Embryonic facial prominence (tissue), 1 donor: ENCODE measurements at regions not wholly inside any gene's neighbourhood (a gene's known extent, or its start where the extent isn't known, plus 50 kb on each side); places are given as distances from the start of the nearest gene placed in this dataset.
"Not testable (repeated sequence)": the region's sequence is repeated elsewhere in the genome, so short reads cannot be mapped to it uniquely, and the experiment has no call there.

Experiments
- DNase-seq: peaks from one replicate; pipeline ENCODE4 v3.0.0-alpha.2; 2016; ENCODE audit errors: extremely low spot score

DNA sequence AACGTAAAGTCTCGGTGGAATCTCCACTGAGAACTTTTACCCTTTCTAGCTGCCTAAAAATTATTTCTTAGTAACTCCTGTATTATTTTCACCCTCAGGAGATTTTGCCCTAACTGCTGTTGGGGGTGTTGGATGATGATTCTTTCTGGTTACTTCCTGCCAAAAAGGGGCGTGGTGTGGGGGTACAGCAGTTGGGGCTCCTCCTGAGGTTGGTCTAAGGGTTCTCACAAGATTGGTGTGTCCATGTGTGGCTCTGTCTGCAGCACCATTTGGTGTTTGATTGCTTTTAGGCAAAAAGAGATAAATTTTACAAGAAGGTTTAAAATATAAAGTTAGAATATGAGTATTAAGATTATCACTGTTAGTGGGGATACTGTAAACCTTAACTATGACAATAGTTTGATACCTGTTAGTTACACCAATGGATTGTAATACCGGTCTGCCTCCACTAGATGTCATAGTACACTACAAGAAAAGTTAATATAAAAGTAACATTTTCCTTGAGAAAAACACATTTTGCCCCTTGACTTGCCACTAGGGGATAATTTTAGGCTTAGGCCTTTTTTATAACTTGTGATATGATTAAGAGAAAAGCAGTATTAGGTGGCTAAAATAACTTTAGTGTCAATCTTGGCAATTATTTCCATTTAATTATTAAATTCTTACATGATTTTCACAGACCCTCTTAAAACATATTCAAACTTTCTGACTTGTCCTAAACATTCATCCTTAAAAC is 928.7 kb downstream of the IPMK start:
- DNase-seq, result peak; percentile 18

- no peak for DNase-seq
Observed at GRCh38 chr10:57336865-57337264, 930.8 kb downstream of the IPMK start.

DNA sequence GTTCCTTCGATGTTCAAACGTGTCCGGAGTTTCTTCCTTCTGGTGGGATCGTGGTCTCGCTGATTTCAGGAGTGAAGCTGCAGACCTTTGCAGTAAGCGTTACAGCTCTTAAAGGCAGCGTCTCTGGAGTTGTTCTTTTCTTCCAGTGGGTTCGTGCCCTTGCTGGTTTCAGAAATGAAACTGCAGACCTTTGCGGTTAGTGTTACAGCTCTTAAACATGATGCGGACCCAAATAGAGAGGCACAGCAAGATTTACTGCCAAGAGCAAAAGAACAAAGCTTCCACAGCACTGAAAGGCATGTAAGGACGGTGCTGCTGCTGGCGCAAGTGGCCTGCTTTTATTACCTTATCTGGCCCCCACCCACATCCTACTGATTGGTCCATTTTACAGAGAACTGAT is 931.4 kb downstream of the IPMK start:
- no peak for DNase-seq

- DNase-seq, result no peak
Observed at GRCh38 chr10:57334523-57334922, 933.2 kb downstream of the IPMK start.

GRCh38 chr10:57333880-57334279 is 933.8 kb downstream of the IPMK start:
- no peak for DNase-seq

DNA sequence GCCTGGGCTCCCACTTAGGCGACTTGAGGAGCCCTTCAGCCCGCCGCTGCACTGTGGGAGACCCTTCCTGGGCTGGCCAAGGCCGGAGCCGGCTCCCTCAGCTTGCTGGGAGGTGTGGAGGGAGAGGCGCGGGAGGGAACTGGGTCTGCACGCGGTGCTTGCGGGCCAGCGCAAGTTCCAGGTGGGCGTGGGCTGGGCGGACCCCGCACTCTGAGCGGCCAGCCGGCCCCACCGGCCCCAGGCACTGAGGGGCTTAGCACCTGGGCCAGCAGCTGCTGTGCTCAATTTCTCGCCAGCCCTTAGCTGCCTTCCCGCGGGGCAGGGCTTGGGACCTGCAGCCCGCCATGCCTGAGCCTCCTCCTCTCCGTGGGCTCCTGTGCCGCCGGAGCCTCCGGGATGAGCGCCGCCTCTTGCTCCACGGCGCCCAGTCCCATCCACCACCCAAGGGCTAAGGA is 946.3 kb downstream of the IPMK start:
- not testable (repeated sequence) for DNase-seq

DNA sequence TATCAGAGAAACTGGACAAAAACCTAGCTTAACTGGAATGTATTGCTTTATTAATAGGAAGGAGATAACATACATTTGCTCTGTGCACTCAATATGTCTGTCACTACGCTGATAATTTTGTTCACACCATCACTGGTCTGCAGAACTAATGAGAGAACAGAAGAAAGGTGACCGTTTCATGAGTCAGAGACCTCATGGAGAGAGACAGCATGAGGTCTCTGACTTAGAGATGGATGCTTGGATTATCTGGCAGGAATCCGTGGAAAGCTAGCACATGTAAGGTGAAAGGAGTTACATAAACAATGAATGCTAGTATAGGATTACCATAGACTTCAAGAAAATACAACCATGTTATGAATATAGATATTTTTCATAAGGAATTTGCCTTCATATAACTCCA is 947.3 kb downstream of the IPMK start:
- no peak for DNase-seq

GRCh38 chr10:57314046-57314445 is 953.0 kb upstream of the ZWINT start:
- no peak for DNase-seq

DNA sequence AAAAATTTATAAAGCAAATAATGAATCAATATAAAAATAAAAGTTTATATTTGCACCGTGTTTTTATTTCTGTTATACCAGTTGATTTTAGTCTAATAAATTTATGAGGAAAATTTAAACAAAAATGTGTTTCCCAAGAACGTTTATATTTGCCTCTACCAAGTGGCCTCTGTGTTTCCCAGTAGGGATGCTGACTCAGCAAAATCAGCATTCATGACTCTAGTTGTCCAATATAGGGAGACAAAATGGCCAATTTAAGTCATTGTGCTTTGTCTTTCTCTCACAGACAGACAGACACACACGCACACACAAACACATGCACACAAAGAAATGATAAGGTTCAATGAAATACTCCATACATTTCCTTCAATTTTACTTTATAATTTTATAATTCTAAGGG is 942.5 kb upstream of the ZWINT start:
- no peak for DNase-seq

DNA sequence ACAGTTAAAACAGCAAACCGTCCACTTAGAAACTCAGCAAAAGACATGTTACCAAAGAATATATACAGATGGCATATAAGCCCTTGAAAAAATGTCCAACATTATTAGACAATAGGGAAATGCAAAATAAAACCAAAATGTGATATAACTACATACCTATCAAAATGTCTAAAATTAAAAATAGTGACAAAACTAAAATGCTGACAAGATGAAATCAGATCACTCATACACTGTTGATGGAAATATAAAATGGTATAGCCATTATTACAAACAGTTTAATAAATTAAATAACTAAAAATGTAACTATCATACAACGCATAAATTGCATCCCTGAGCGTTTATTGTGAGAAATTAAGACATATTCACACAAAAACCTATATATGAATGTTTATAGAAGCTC is 939.7 kb upstream of the ZWINT start:
- no peak for DNase-seq

DNA sequence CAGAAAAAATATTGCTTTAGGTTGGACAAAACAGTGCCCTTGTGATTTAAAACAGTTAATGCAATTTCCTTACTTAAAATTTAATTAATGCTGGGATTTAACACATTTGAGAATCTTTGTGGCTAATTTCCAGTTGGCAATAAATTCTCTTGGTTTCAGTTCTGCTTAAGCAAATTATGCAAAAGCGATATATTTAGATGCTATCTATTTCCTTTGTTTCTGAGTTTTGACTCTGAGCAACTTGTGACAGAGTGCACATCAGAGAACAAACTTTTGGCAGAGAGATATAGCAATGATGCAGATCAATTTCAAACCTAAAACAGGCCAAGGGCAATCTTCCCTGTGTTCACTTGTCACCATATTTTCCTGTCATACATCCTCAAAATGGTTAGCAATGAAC is 933.6 kb upstream of the ZWINT start:
- no peak for DNase-seq

DNA sequence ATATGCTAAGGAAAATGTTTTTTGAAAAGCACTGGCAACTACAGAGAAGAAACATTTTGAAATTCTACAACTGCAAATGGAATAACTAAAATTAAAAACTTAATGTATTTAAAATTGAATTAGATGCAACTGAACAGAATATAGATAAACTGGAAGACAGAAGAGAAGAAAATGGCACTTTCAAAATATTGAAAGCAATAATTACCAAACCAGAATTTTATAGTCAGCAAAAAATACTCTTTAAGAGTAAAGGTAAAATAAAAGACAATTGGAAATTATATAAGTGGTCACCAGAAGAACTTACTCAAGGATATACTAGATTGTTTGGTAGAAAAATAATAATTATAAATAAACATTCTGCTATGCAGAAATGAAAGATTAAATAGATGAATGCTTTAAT is 927.7 kb upstream of the ZWINT start:
- DNase-seq, result no peak

- DNase-seq, result no peak
Observed at GRCh38 chr10:57262892-57263291, 901.8 kb upstream of the ZWINT start.

- no peak for DNase-seq
Observed at GRCh38 chr10:57260175-57260574, 899.1 kb upstream of the ZWINT start.

GRCh38 chr10:57249615-57250281 is 888.7 kb upstream of the ZWINT start:
- no peak for DNase-seq

GRCh38 chr10:57247271-57247670 is 886.2 kb upstream of the ZWINT start:
- no peak for DNase-seq

DNA sequence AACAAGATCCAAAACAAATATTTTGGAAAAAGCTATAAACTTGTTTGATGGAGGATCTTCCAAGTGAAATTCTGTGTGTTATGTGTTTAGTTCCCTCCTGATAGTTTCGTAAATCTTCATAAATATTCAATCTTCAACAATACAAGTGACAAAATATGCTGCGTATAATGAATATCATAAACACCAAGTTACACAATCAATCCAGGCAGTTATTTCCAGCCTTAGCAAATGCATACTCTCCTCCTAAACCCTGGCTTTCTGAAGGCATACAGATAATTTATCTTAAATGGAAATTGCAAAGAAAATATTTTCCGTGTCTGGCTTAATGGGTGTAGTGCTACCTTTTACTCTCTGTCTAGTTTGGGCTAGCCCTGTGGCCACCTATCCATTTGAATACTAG is 864.9 kb upstream of the ZWINT start:
- DNase-seq, result no peak

DNA sequence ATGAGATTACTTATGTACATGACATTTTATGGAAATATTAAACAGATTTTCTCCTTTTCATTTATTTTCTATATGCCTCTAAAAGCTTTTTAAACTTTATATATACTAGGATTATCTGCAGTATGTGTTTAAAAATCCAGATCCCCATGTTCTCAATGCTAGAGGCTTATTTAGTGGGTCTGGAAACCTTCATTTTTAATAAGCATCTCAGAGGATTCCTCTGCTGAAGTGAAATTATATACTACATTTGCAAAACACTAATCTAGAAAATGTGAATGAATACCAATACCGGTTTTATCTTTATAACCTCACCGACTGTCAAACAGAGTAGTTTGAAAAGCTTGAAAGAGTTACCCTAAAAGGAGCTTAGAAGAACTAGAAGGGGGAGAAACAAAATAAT is 863.8 kb upstream of the ZWINT start:
- no peak for DNase-seq

GRCh38 chr10:57222603-57223002 is 861.5 kb upstream of the ZWINT start:
- DNase-seq, result no peak

DNA sequence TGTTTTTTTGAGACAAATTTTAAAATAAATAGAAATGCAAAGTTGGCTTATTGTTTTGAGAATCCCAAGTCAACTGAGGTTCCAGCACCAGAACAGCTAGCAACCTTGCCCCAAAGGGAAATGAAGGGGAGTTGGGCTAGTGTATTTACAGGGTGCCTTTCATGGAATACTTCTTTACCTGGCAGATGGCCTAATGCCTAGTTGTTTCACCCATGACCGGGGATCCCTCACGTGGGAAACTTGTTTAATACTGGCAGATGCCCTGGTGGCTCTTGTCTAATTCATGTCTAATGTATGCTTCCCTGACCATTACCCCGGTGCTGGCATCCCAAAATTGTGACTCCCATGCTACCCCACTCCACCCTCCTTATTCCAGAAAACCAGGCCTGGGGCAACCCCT is 861.1 kb upstream of the ZWINT start:
- DNase-seq, result no peak

- no peak for DNase-seq
Observed at GRCh38 chr10:57221674-57222073, 860.6 kb upstream of the ZWINT start.

DNA sequence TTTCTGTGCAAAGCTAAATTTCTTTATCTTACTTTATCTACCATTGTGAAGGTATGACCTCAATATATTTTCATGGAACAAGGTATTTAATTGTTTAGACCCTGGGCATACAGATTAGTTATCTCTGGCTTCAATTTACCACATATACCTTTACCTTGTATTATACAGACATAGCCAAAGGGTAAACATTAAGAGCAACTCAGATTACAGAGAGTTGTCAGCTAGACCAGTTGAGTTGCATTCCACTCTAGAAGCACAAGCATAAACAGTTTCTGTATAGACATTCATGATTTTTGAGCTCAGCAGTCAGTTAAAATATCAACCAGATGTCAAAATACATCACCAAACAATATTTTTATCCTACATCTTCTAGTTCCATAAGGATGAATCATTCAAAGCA is 857.3 kb upstream of the ZWINT start:
- peak; percentile 29 for DNase-seq

DNA sequence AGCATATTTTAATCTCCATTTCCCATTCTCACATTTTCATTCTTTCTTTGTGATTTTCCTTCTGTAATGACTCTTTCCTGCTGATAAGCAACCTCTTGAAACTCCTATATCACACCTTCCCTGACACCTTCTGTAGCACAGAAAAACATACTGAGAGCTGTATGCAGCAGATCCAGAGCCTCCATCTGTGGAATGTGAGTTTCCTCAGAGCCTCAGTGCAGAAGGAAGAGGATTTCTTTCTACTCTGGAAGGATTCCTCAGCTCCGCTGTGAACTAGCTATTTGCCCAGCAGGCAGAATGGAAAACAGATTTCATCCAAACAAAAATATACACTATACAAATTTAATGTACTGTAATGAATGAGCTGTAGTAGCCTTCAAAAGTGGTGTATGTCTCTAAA is 841.3 kb upstream of the ZWINT start:
- DNase-seq, result no peak

DNA sequence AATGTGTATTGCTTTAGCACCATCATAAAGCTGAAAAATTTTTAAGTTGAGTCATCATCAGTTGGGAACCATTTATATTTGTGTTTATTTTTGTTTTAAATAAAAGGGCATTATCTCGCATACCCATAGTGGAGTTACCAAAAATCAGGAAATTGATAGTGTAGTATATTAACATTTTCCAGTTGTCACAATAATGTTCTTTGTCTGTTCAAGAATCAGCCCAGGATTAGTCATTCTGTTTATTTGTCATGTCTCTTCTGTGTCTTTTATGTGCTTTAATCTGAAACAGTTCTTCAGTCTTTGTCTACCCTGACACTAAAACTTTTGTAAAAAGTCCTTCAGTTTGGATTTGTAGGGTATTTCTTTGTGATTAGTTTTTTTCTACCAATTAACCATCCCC is 827.8 kb upstream of the ZWINT start:
- no peak for DNase-seq
